Hepatocyte (in vitro differentiated cells): ENCODE measurements at regions not wholly inside any gene's neighbourhood (a gene's known extent, or its start where the extent isn't known, plus 50 kb on each side); places are given as distances from the start of the nearest gene placed in this dataset.

Experiments
- DNase-seq: peaks from one replicate; pipeline ENCODE4 v3.0.0-alpha.2; 2016; ENCODE audit warnings: low spot score
- H2AFZ ChIP-seq: fragments of 200-600 bp; sonication (generic); 2 replicates; pipeline ENCODE4 v1.6.0; 2016; ENCODE audit warnings: antibody characterized with exemption, mild to moderate bottlenecking
- H3K27ac ChIP-seq: fragments of 200-600 bp; sonication (generic); 2 replicates; pipeline ENCODE4 v1.5.1; 2016; ENCODE audit warnings: mild to moderate bottlenecking
- H3K27me3 ChIP-seq: fragments of 200-600 bp; sonication (generic); 2 replicates; pipeline ENCODE4 v1.6.1; 2016
- H3K36me3 ChIP-seq: fragments of 200-600 bp; sonication (generic); replicated peaks from 2 replicates; pipeline ENCODE4 v1.5.1; 2016; ENCODE audit warnings: low read depth; ENCODE audit not compliant: insufficient read depth
- H3K4me1 ChIP-seq: fragments of 200-600 bp; sonication (generic); 2 replicates; pipeline ENCODE4 v1.5.1; 2016; ENCODE audit warnings: mild to moderate bottlenecking, moderate library complexity; ENCODE audit not compliant: insufficient read depth
- H3K4me2 ChIP-seq: fragments of 200-600 bp; sonication (generic); 2 replicates; pipeline ENCODE4 v1.6.0; 2016
- H3K4me3 ChIP-seq: fragments of 200-600 bp; sonication (generic); 2 replicates; pipeline ENCODE4 v1.5.1; 2016; ENCODE audit warnings: mild to moderate bottlenecking
- H3K79me2 ChIP-seq: fragments of 200-600 bp; sonication (generic); 2 replicates; pipeline ENCODE4 v1.6.0; 2017; ENCODE audit warnings: mild to moderate bottlenecking
- H3K9me2 ChIP-seq: fragments of 200-600 bp; sonication (generic); replicated peaks from 2 replicates; pipeline ENCODE4 v1.6.0; 2017; ENCODE audit warnings: mild to moderate bottlenecking; ENCODE audit not compliant: insufficient read depth
- H3K9me3 ChIP-seq: fragments of 200-600 bp; sonication (generic); 2 replicates; pipeline ENCODE4 v1.5.1; 2016; ENCODE audit warnings: low read depth, mild to moderate bottlenecking
- H4K20me1 ChIP-seq: fragments of 200-600 bp; sonication (generic); 2 replicates; pipeline ENCODE4 v1.6.0; 2016; ENCODE audit warnings: mild to moderate bottlenecking; ENCODE audit not compliant: insufficient read depth, poor library complexity, severe bottlenecking
- EZH2 ChIP-seq: fragments of 200-600 bp; sonication (generic); IDR thresholded peaks from 2 replicates; pipeline ENCODE4 v1.6.1; 2016; ENCODE audit warnings: antibody characterized with exemption, mild to moderate bottlenecking, borderline replicate concordance
- EZH2phosphoT487 ChIP-seq: fragments of 200-600 bp; sonication (generic); IDR thresholded peaks from one replicate; pipeline ENCODE4 v1.6.1; 2018; ENCODE audit warnings: antibody characterized with exemption, mild to moderate bottlenecking, low read depth, moderate library complexity; ENCODE audit not compliant: unreplicated experiment, severe bottlenecking
- WGBS: methylation state at CpG from one replicate; pipeline ENCODE4 v1.1.6; 2016; ENCODE audit warnings: low lambda C conversion rate; ENCODE audit errors: missing lambda C conversion rate; 5-methylcytosine and 5-hydroxymethylcytosine counted together
- TF ChIP-seq, protein P1 (sequence below): fragments of 200-600 bp; sonication (generic); IDR thresholded peaks from 2 replicates; pipeline ENCODE4 v1.5.1; 2016; ENCODE audit warnings: antibody characterized with exemption, mild to moderate bottlenecking; ENCODE audit not compliant: poor library complexity

DNA sequence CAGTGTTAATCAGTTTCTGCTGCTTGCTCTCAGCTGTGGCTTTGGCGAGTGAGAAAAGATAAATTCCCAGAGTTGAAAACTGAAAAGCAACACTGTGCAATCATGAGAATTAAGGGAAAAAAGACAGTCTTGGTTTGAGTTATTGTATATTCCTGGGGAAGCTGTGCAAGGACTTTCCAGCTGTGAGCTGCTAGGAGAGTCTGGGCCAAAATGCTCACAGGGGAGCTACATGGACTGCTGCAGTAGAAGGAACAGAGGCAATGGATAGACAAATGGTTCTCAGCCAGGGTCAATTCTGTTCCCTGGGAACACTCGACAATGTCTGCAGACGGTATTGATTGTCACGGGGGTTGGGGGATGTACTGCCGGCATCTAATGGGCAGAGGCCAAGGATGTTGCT lies 102.0 kb upstream of the ADAMTS18 start:
- Histone ChIP-seq H3K9me3 (no peaks in the 10 kb centered on the region), H3K4me1 (no peaks in the 10 kb centered on the region), H3K36me3 (no peaks in the 10 kb centered on the region), H3K9me2 (no peaks in the 10 kb centered on the region), H3K4me3 (no peak overlapping the region), H3K79me2 (no peaks in the 10 kb centered on the region), H4K20me1 (no peaks in the 10 kb centered on the region), H2AFZ (no peak overlapping the region), H3K4me2 (no peak overlapping the region), H3K27me3 (no peaks in the 10 kb centered on the region), H3K27ac (no peak overlapping the region)
- no peak for DNase-seq
- no peak for TF ChIP-seq EZH2
- TF ChIP-seq, protein P1, sequence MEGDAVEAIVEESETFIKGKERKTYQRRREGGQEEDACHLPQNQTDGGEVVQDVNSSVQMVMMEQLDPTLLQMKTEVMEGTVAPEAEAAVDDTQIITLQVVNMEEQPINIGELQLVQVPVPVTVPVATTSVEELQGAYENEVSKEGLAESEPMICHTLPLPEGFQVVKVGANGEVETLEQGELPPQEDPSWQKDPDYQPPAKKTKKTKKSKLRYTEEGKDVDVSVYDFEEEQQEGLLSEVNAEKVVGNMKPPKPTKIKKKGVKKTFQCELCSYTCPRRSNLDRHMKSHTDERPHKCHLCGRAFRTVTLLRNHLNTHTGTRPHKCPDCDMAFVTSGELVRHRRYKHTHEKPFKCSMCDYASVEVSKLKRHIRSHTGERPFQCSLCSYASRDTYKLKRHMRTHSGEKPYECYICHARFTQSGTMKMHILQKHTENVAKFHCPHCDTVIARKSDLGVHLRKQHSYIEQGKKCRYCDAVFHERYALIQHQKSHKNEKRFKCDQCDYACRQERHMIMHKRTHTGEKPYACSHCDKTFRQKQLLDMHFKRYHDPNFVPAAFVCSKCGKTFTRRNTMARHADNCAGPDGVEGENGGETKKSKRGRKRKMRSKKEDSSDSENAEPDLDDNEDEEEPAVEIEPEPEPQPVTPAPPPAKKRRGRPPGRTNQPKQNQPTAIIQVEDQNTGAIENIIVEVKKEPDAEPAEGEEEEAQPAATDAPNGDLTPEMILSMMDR, result no peak
- no peak for TF ChIP-seq EZH2phosphoT487
- 89% methylated on average over 5 of the region's 5 CpGs for WGBS

DNA sequence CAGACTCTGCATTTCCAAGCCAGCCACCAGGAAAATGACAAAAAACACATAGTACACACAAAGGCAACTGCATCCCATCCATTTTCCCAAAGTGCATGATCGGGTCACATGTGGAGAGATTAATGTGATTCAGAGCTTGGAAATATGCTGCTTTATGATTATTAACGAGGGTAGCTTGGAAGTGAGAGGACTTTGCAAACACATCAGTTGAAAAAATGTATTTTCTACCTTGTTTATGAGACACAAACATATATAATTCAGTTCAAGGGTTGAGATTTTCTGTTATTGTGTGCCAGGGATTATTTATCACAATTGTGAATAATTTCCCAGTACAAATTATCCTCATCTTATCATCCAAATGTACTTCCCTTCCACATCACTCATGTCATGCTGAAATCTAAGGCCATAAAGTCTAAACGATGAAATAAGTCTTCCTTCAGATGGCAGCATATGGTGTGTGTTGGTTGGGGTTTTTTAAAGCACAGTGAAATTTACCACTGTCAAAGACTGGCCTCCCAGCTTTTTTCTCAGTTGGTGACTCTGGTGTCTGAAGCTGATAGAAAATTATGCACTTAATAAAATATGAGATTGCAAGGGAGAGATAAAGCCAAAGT lies 104.7 kb upstream of the ADAMTS18 start:
- Histone ChIP-seq H3K9me2 (no peaks in the 10 kb centered on the region), H3K79me2 (no peaks in the 10 kb centered on the region), H3K4me2 (no peak overlapping the region), H3K9me3 (no peaks in the 10 kb centered on the region), H3K27ac (no peak overlapping the region), H3K4me3 (no peak overlapping the region), H3K27me3 (no peaks in the 10 kb centered on the region), H3K36me3 (no peaks in the 10 kb centered on the region), H4K20me1 (no peaks in the 10 kb centered on the region), H3K4me1 (no peaks in the 10 kb centered on the region), H2AFZ (no peak overlapping the region)
- WGBS, result 75% methylated on average over 3 of the region's 3 CpGs
- TF ChIP-seq EZH2phosphoT487 (no peak), EZH2 (no peak)
- TF ChIP-seq, protein P1, result no peak
- no peak for DNase-seq

DNA sequence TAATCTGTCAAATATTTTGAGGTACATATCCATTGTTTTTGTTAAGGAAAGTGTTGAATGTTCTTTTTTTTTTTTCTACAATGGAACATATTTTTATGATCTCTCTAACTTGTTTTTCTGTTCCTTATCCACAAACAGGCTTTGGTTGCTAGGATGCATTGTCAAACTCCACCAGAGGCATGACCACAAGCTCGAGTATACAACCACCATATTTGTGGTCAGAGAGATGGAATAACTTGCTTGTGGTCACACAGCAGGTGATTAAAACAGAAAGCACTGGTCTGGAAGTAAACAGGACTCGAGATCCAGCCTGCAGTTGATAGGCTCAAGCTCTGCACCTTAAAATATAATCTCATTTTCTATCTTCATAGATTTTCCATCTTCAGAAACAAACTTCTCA lies 105.8 kb upstream of the ADAMTS18 start:
- WGBS, result 48% methylated on average over 2 of the region's 2 CpGs
- H3K79me2 ChIP-seq, result no peaks in the 10 kb centered on the region
- TF ChIP-seq EZH2, result no peak
- TF ChIP-seq, protein P1, result no peak
- no peak for TF ChIP-seq EZH2phosphoT487

DNA sequence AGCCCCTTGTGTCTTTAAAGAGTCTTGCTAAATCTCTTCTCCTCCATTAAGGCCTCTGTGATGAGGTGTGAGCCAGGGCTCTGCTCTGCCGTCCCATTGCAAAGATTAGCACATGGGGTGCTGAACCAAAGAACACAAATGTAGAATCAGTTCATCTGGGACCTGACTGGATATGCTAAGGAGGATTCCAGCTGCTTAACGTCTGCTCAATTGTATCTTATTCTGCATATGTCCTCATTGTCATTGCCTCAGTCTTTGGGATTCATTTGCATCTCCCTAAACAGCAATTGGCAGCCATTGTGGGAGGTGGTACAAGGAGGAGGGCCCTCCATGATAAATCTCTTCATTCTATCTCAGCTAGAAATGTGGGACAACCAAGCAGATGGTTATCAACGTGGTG lies 106.3 kb upstream of the ADAMTS18 start:
- no peaks in the 10 kb centered on the region for H3K9me2 ChIP-seq
- H3K27me3 ChIP-seq, result no peaks in the 10 kb centered on the region
- WGBS, result 52% methylated on average over 3 of the region's 3 CpGs
- no peaks in the 10 kb centered on the region for H3K9me3 ChIP-seq
- no peak overlapping the region for H3K4me3 ChIP-seq
- no peak overlapping the region for H2AFZ ChIP-seq
- DNase-seq, result no peak
- no peaks in the 10 kb centered on the region for H3K79me2 ChIP-seq
- TF ChIP-seq EZH2phosphoT487, result no peak
- TF ChIP-seq, protein P1, result no peak
- H3K4me1 ChIP-seq, result no peaks in the 10 kb centered on the region
- H3K4me2 ChIP-seq, result no peak overlapping the region
- H3K36me3 ChIP-seq, result no peaks in the 10 kb centered on the region
- no peak overlapping the region for H3K27ac ChIP-seq
- no peaks in the 10 kb centered on the region for H4K20me1 ChIP-seq

More for the DNA sequence above, 105.8 kb upstream of the ADAMTS18 start:
- H3K4me1 ChIP-seq, result no peaks in the 10 kb centered on the region
- H3K9me2 ChIP-seq, result no peaks in the 10 kb centered on the region
- no peak overlapping the region for H2AFZ ChIP-seq
- no peak for DNase-seq
- no peak overlapping the region for H3K4me3 ChIP-seq
- no peak overlapping the region for H3K4me2 ChIP-seq
- no peaks in the 10 kb centered on the region for H3K27me3 ChIP-seq
- H3K27ac ChIP-seq, result no peak overlapping the region
- H3K36me3 ChIP-seq, result no peaks in the 10 kb centered on the region
- no peaks in the 10 kb centered on the region for H3K9me3 ChIP-seq
- H4K20me1 ChIP-seq, result no peaks in the 10 kb centered on the region
